Spinal cord (tissue), 9 donors: ENCODE measurements at regions not wholly inside any gene's neighbourhood (a gene's known extent, or its start where the extent isn't known, plus 50 kb on each side); places are given as distances from the start of the nearest gene placed in this dataset.
A peak's percentile ranks its signal among the peaks of the same experiment; 100 is the strongest.

Experiments
- DNase-seq, 6 donors: peaks; one replicate each; pipeline versions ENCODE4 v3.0.0 to v3.0.0-alpha.2; 2013 to 2015; ENCODE audit warnings: low spot score in 6 of 6, low read depth in 4 of 6
- H3K27ac ChIP-seq: one replicate; pipeline ENCODE4 v1.5.1; 2013; ENCODE audit warnings: low read depth, low read length, control low read depth
- H3K27me3 ChIP-seq: one replicate; pipeline ENCODE4 v1.6.1; 2013; ENCODE audit warnings: low read length; ENCODE audit not compliant: control insufficient read depth, insufficient read depth
- H3K36me3 ChIP-seq: one replicate; pipeline ENCODE4 v1.6.1; 2013; ENCODE audit warnings: low read length; ENCODE audit not compliant: control insufficient read depth, insufficient read depth
- H3K4me1 ChIP-seq: one replicate; pipeline ENCODE4 v1.6.1; 2013; ENCODE audit warnings: low read length; ENCODE audit not compliant: control insufficient read depth, insufficient read depth
- H3K4me3 ChIP-seq: one replicate; pipeline ENCODE4 v1.5.1; 2013; ENCODE audit warnings: low read depth, low read length, control low read depth
- H3K9me3 ChIP-seq: one replicate; pipeline ENCODE4 v1.6.1; 2013; ENCODE audit warnings: low read length; ENCODE audit not compliant: control insufficient read depth, insufficient read depth
- WGBS: methylation state at CpG from one replicate; pipeline ENCODE4 v1.1.5; 2013; ENCODE audit warnings: missing lambda C conversion rate; ENCODE audit not compliant: insufficient coverage; 5-methylcytosine and 5-hydroxymethylcytosine counted together
- donor health status: healthy.

GRCh38 chr16:73299346-73299745 is 251.4 kb upstream of the ZFHX3 start:
- 38% methylated on average over 6 of the region's 7 CpGs for WGBS
- H3K27me3 ChIP-seq, result peaks cover 5% of the 10 kb centered on the region

GRCh38 chr16:73298562-73298961 is 250.6 kb upstream of the ZFHX3 start:
- Histone ChIP-seq H3K4me3 (no peak overlapping the region), H3K27ac (no peak overlapping the region), H3K36me3 (no peaks in the 10 kb centered on the region), H3K27me3 (no peaks in the 10 kb centered on the region), H3K4me1 (no peaks in the 10 kb centered on the region), H3K9me3 (no peaks in the 10 kb centered on the region)
- DNase-seq, result no peak
- WGBS, result 67% methylated on average over 1 of the region's 3 CpGs

More at GRCh38 chr16:73299346-73299745, 251.4 kb upstream of the ZFHX3 start:
- Histone ChIP-seq H3K9me3 (no peaks in the 10 kb centered on the region), H3K36me3 (no peaks in the 10 kb centered on the region), H3K27ac (no peak overlapping the region), H3K4me3 (no peak overlapping the region), H3K4me1 (peaks cover 5% of the 10 kb centered on the region)
- no peak for DNase-seq

- Histone ChIP-seq H3K36me3 (no peaks in the 10 kb centered on the region), H3K9me3 (no peaks in the 10 kb centered on the region), H3K4me3 (no peak overlapping the region), H3K27me3 (peaks cover 13% of the 10 kb centered on the region), H3K4me1 (peaks cover 15% of the 10 kb centered on the region), H3K27ac (no peak overlapping the region)
- DNase-seq, result no peak
- 91% methylated on average over 1 of the region's 1 CpG for WGBS
Observed at GRCh38 chr16:73290258-73290657, 242.3 kb upstream of the ZFHX3 start.

GRCh38 chr16:73289232-73289631 is 241.3 kb upstream of the ZFHX3 start:
- WGBS, result 62% methylated on average over 4 of the region's 4 CpGs
- H3K9me3 ChIP-seq, result no peaks in the 10 kb centered on the region
- H3K36me3 ChIP-seq, result no peaks in the 10 kb centered on the region
- no peak overlapping the region for H3K4me3 ChIP-seq
- peaks cover 15% of the 10 kb centered on the region for H3K4me1 ChIP-seq
- no peak overlapping the region for H3K27ac ChIP-seq
- no peak for DNase-seq
- H3K27me3 ChIP-seq, result peaks cover 13% of the 10 kb centered on the region

GRCh38 chr16:73288520-73288919 is 240.6 kb upstream of the ZFHX3 start:
- peaks cover 15% of the 10 kb centered on the region for H3K4me1 ChIP-seq
- H3K36me3 ChIP-seq, result no peaks in the 10 kb centered on the region
- DNase-seq, result peak in 2 of 6 donors; percentile 41 to 85
- H3K27ac ChIP-seq, result no peak overlapping the region
- H3K27me3 ChIP-seq, result peaks cover 13% of the 10 kb centered on the region
- no peaks in the 10 kb centered on the region for H3K9me3 ChIP-seq
- no peak overlapping the region for H3K4me3 ChIP-seq
- 62% methylated on average over 15 of the region's 21 CpGs for WGBS

GRCh38 chr16:73287859-73288405 is 240.0 kb upstream of the ZFHX3 start:
- no peak overlapping the region for H3K4me3 ChIP-seq
- peaks cover 15% of the 10 kb centered on the region for H3K27me3 ChIP-seq
- H3K27ac ChIP-seq, result no peak overlapping the region
- peaks cover 15% of the 10 kb centered on the region for H3K4me1 ChIP-seq
- 43% methylated on average over 6 of the region's 10 CpGs for WGBS
- peak in 2 of 6 donors; percentile 16 to 55 for DNase-seq
- H3K36me3 ChIP-seq, result no peaks in the 10 kb centered on the region
- H3K9me3 ChIP-seq, result no peaks in the 10 kb centered on the region

- H3K4me1 ChIP-seq, result peaks cover 15% of the 10 kb centered on the region
- 96% methylated on average over 12 of the region's 14 CpGs for WGBS
- H3K27ac ChIP-seq, result no peak overlapping the region
- no peak overlapping the region for H3K4me3 ChIP-seq
- H3K9me3 ChIP-seq, result no peaks in the 10 kb centered on the region
- H3K27me3 ChIP-seq, result peaks cover 16% of the 10 kb centered on the region
- H3K36me3 ChIP-seq, result no peaks in the 10 kb centered on the region
- DNase-seq, result no peak
Observed at GRCh38 chr16:73286346-73287267, 238.7 kb upstream of the ZFHX3 start.

- Histone ChIP-seq H3K27me3 (peaks cover 14% of the 10 kb centered on the region), H3K36me3 (no peaks in the 10 kb centered on the region), H3K9me3 (no peaks in the 10 kb centered on the region), H3K4me1 (peaks cover 15% of the 10 kb centered on the region), H3K4me3 (no peak overlapping the region), H3K27ac (no peak overlapping the region)
- 54% methylated on average over 7 of the region's 15 CpGs for WGBS
- DNase-seq, result peak in 2 of 6 donors; percentile 76 to 86
Observed at GRCh38 chr16:73285436-73286201, 237.7 kb upstream of the ZFHX3 start.

GRCh38 chr16:73280388-73280787 is 232.5 kb upstream of the ZFHX3 start:
- Histone ChIP-seq H3K4me1 (no peaks in the 10 kb centered on the region), H3K27me3 (peaks cover 7% of the 10 kb centered on the region), H3K36me3 (no peaks in the 10 kb centered on the region), H3K4me3 (no peak overlapping the region), H3K27ac (no peak overlapping the region), H3K9me3 (no peaks in the 10 kb centered on the region)
- DNase-seq, result no peak
- whole genome bisulfite sequencing, result no CpG with 5 or more reads among the region's 2 CpGs
